Retinal pigment epithelial cell (primary cell): ENCODE measurements at regions not wholly inside any gene's neighbourhood (a gene's known extent, or its start where the extent isn't known, plus 50 kb on each side); places are given as distances from the start of the nearest gene placed in this dataset.

Source experiments
- DNase-seq: peaks from one replicate; pipeline ENCODE4 v3.0.0-alpha.2; 2010; ENCODE audit warnings: low read depth
- H3K4me3 ChIP-seq: 2 replicates; pipeline ENCODE4 v1.5.1; 2011; ENCODE audit warnings: mild to moderate bottlenecking, low read length, control low read depth, moderate library complexity
- CTCF ChIP-seq: conservative IDR thresholded peaks from 2 replicates; pipeline ENCODE4 v1.5.1; 2011; ENCODE audit warnings: low read depth, low read length, control low read depth, inconsistent platforms

DNA sequence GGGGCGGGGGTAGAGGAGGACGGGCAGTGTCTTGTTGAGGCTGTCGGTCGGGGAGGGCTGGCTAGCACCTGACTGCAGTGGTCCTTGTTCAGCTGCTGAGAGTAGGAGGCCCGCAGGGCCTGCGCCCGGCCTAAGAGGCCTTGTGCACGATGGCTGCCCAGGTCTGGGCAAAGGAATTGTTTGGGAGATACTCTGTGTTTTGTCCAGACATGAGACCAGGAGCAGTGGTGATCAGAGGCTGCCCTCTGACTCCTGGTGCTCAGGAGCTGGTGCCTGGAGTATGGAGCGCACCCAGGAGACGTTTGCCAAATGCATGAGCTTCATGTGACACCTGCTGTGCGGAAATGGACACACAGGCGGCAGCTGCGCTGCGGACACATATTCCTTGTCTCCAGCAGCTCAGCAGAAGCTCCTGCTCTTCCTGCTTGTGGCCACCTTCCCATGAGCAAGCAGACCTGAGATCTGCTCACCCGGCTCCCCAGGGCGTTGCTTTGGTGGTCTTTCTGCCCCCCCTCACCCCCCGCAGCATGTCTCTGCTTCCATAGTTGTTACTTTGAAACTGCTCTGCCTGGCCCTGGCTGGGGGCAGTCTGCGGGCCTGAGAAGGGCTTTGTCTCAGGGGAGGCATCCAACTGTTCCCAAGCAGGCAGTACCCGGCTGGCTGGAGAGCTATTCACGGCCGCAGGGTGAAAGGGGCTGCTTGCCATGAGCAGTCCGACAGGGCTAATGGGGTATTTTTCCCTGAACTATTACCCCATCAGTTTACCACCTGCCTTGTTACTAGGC, 163.9 kb downstream of the TEX29 start:
- DNase-seq, result no peak
- TF ChIP-seq CTCF, result no peak
- H3K4me3 ChIP-seq, result no peak overlapping the region

- TF ChIP-seq CTCF, result no peak
- no peak overlapping the region for H3K4me3 ChIP-seq
- no peak for DNase-seq
These were observed 164.5 kb downstream of the TEX29 start for GRCh38 chr13:111484959-111485358.

DNA sequence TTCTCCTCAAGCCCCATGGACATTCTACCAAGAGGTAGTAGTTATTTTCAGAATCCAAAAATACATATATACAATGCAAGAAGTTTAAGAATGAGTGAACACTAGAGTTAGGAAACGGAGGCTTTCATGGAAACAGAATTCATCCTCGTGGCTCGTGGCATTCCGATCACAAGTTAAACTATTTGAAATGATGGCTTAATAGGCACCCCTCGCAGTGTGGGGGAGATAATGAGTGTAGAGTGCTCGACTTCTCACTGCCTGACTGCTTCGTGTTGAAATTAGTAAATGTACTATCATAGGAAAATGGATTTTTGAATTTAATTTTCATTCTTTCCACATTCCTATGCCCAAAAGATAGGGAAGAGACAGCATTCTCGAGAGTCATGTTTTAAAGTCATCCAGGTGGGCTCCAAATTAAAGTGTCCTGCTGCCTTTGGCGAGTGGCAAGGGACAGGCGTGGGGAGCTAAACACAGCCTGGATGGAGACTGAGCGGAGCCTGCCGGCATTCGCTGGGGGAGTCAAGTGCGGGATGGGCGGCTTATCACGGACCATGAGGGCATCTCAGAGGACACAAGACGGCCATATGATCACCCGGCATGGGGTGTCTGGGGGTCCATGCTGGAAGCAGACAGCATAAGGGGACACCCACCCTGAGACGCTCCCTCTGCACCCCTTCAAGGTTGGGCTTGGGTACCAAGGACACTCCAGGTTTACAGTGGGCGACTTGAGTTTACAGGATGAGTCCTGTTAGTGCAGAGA, 165.2 kb downstream of the TEX29 start:
- no peak overlapping the region for H3K4me3 ChIP-seq
- TF ChIP-seq CTCF, result no peak
- DNase-seq, result no peak

DNA sequence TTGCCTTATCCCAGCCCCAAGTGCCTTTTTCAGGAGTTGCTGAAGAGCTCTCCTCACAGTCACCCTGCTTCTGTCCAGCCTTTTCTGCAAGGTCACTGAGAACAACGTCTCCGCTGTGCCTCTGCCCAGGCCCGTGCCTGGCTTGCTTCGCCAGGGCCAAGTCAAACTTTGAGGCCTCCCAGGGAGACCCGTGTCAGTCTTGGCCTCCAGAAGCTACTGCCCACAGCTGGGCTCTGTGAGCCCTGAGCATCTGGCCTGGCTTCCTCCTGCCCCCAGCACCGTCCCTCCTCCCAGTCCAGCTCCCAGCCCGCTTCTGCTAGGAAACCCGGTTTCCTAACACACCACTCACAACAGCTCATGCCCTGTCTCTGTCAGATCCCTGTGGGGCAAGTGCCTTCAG, 165.9 kb downstream of the TEX29 start:
- H3K4me3 ChIP-seq, result no peak overlapping the region
- no peak for DNase-seq
- no peak for TF ChIP-seq CTCF

DNA sequence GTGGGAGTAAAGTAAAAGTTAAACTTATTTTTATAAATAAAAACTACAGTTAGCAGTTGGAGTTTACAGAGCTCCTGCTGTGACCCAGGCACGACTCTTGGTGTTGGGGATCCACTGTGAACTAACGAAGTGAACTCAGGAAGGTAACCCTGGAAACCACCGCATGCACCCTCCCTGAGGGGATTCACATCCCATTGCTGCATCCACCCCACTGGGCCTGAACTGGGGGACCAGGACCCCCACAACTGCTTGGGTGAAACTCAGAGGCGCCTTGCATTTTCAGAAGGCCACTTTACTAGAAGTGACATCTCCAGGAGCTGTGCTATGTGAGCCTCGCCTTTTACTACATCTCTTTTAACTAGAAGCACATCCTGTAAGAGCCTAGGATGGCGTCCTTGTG, 166.4 kb downstream of the TEX29 start:
- no peak overlapping the region for H3K4me3 ChIP-seq
- no peak for TF ChIP-seq CTCF
- no peak for DNase-seq

DNA sequence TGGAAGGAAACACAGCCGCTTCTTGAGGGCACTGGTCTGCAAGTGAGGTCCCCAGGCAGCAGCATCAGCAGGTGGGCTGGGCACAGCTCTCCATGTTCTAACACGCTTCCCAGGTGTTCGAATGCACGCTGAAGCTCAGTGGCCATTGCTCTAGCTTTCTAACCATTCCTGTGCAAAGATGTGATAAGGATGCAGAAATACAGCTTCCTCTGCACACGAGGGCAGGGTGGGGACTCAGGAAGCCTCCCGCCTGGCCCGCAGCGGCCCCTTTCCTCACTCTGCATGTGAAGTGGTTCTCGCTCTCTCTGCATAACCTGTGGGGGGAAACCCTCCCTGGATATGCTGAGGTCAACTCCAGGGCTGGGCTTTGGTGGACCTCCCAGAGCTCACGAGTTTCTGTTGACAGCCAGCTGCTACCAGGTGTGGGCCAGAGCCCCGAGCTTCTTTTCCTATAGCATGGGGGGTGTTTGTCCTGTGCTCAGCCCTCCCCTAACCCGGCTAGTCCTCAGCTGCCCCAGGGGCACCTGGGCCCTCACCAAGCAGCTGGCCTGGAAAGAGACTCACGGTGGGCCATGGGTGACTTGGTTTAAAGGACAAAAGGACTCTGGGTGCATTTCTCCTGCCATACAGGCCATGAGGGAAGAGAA, 168.2 kb downstream of the TEX29 start:
- TF ChIP-seq CTCF, result no peak

More for the DNA sequence above, 168.2 kb downstream of the TEX29 start:
- DNase-seq, result no peak
- H3K4me3 ChIP-seq, result no peak overlapping the region
